H1 (cell line): ENCODE measurements at regions not wholly inside any gene's neighbourhood (a gene's known extent, or its start where the extent isn't known, plus 50 kb on each side); places are given as distances from the start of the nearest gene placed in this dataset.
A peak's percentile ranks its signal among the peaks of the same experiment; 100 is the strongest.

Source experiments
- CTCF ChIA-PET: fragments of 300-600 bp; sonication (Branson Sonifier 250); formaldehyde crosslinking; loops from one replicate; lab custom pipeline; 2021; ENCODE audit not compliant: partially characterized antibody; lab: Charles Lee
- POLR2A ChIA-PET: fragments of 300-600 bp; sonication (Branson Sonifier 250); formaldehyde crosslinking; loops from one replicate; lab custom pipeline; 2021; ENCODE audit warnings: inconsistent platforms; ENCODE audit not compliant: partially characterized antibody; lab: Charles Lee
- DNase-seq, 2 experiments: peaks; one replicate each; pipeline versions ENCODE4 v3.0.0 to v3.0.0-alpha.2; 2010 to 2022; ENCODE audit warnings: low spot score in 2 of 2, low read depth in 1 of 2, mixed read lengths in 1 of 2
- FAIRE-seq: peaks from 2 replicates; lab custom pipeline; 2011; peaks lifted over from hg19 to GRCh38; lab: Jason Lieb, UNC
- H2AFZ ChIP-seq: 2 replicates; pipeline ENCODE4 v1.8.1; 2012; ENCODE audit warnings: low read length, inconsistent platforms
- H2AK5ac ChIP-seq: 2 replicates; pipeline ENCODE4 v1.6.1; 2013; ENCODE audit warnings: low read depth, low read length
- H2BK120ac ChIP-seq: replicated peaks from 2 replicates; pipeline ENCODE3; 2013; ENCODE audit warnings: low read depth, low read length, inconsistent platforms
- H2BK12ac ChIP-seq: 2 replicates; pipeline ENCODE4 v1.6.1; 2013; ENCODE audit warnings: low read depth, low read length
- H2BK15ac ChIP-seq: 2 replicates; pipeline ENCODE4 v1.6.1; 2013; ENCODE audit warnings: low read length
- H2BK20ac ChIP-seq: 2 replicates; pipeline ENCODE4 v1.6.1; 2013; ENCODE audit warnings: low read length
- H2BK5ac ChIP-seq: 2 replicates; pipeline ENCODE4 v1.6.1; 2013; ENCODE audit warnings: low read depth, low read length
- H3K14ac ChIP-seq: 2 replicates; pipeline ENCODE4 v1.6.1; 2013; ENCODE audit warnings: inconsistent platforms; ENCODE audit not compliant: insufficient read length
- H3K18ac ChIP-seq: 2 replicates; pipeline ENCODE4 v1.6.1; 2013; ENCODE audit warnings: low read length; ENCODE audit errors: extremely low read depth
- H3K23ac ChIP-seq: 2 replicates; pipeline ENCODE4 v1.6.1; 2013; ENCODE audit warnings: inconsistent platforms; ENCODE audit not compliant: insufficient read length
- H3K23me2 ChIP-seq: 2 replicates; pipeline ENCODE4 v1.6.1; 2013; ENCODE audit warnings: low read depth, low read length
- H3K27ac ChIP-seq: 2 replicates; pipeline ENCODE4 v1.6.1; 2011; ENCODE audit warnings: low read depth, low read length, inconsistent platforms
- H3K27me3 ChIP-seq, 4 experiments: replicated peaks in 1 of 4; 1 replicate in 1 of 4; 2 replicates in 3 of 4; pipeline versions ENCODE4 v1.6.1 to v1.8.1; 2011 to 2013; ENCODE audit warnings: low read length in 3 of 4, mild to moderate bottlenecking in 3 of 4, inconsistent platforms in 2 of 4, mixed read lengths in 2 of 4, moderate library complexity in 1 of 4; ENCODE audit not compliant: control insufficient read depth in 3 of 4, insufficient read depth in 3 of 4; ENCODE audit errors: extremely low read depth in 1 of 4
- H3K36me3 ChIP-seq, 4 experiments: 2 replicates each; pipeline versions ENCODE4 v1.6.1 to v1.8.1; 2011 to 2013; ENCODE audit warnings: mild to moderate bottlenecking in 4 of 4, low read length in 3 of 4, moderate library complexity in 2 of 4, control low read depth in 1 of 4, inconsistent platforms in 1 of 4; ENCODE audit not compliant: insufficient read depth in 4 of 4, control insufficient read depth in 2 of 4
- H3K4ac ChIP-seq: replicated peaks from 2 replicates; pipeline ENCODE3; 2013; ENCODE audit warnings: low read length, low read depth, mixed read lengths, inconsistent platforms; ENCODE audit not compliant: insufficient read length
- H3K4me1 ChIP-seq, 4 experiments: replicated peaks in 1 of 4; 1 replicate in 1 of 4; 2 replicates in 3 of 4; pipeline versions ENCODE4 v1.6.1 to v1.8.1; 2011 to 2013; ENCODE audit warnings: low read length in 3 of 4, inconsistent platforms in 2 of 4, mixed read lengths in 1 of 4; ENCODE audit not compliant: insufficient read depth in 4 of 4, control insufficient read depth in 3 of 4
- H3K4me2 ChIP-seq, 2 experiments: 2 replicates each; pipeline versions ENCODE4 v1.6.1 to v1.8.1; 2011 to 2013; ENCODE audit warnings: low read depth in 2 of 2, low read length in 2 of 2, control low read depth in 1 of 2, inconsistent platforms in 1 of 2, mild to moderate bottlenecking in 1 of 2; ENCODE audit not compliant: insufficient read depth in 1 of 2
- H3K4me3 ChIP-seq, 4 experiments: fragments of 200-600, 300-600 bp in 1 of 4; sonication (generic), shearing (Covaris generic), sonication (Bioruptor Twin) in 1 of 4; 2 replicates each; pipeline versions ENCODE4 v1.5.1 to v1.8.1; 2011 to 2016; ENCODE audit warnings: low read length in 4 of 4, low read depth in 3 of 4, control low read depth in 2 of 4, inconsistent platforms in 2 of 4, mild to moderate bottlenecking in 2 of 4, mixed read lengths in 1 of 4, moderate library complexity in 1 of 4; ENCODE audit not compliant: insufficient read depth in 2 of 4; ENCODE audit errors: extremely low read depth in 1 of 4
- H3K56ac ChIP-seq: replicated peaks from 2 replicates; pipeline ENCODE3; 2013; ENCODE audit warnings: low read depth, mild to moderate bottlenecking, mixed read lengths, low read length, inconsistent platforms; ENCODE audit not compliant: insufficient read length
- H3K79me1 ChIP-seq: 2 replicates; pipeline ENCODE4 v1.6.1; 2013; ENCODE audit warnings: low read depth, low read length, control low read depth
- H3K79me2 ChIP-seq, 2 experiments: 2 replicates each; pipeline versions ENCODE4 v1.6.1 to v1.8.1; 2012 to 2013; ENCODE audit warnings: low read length in 2 of 2, mild to moderate bottlenecking in 2 of 2, inconsistent platforms in 1 of 2; ENCODE audit not compliant: insufficient read depth in 2 of 2, control insufficient read depth in 1 of 2
- H3K9ac ChIP-seq, 4 experiments: replicated peaks in 1 of 4; 1 replicate in 1 of 4; 2 replicates in 3 of 4; pipeline versions ENCODE4 v1.6.1 to v1.8.1; 2011 to 2013; ENCODE audit warnings: low read depth in 3 of 4, low read length in 3 of 4, control low read depth in 2 of 4, mild to moderate bottlenecking in 2 of 4, moderate library complexity in 2 of 4, inconsistent platforms in 1 of 4; ENCODE audit errors: extremely low read depth in 1 of 4
- H3K9me3 ChIP-seq, 2 experiments: 2 replicates each; pipeline versions ENCODE4 v1.6.1 to v1.8.1; 2012 to 2013; ENCODE audit warnings: mild to moderate bottlenecking in 2 of 2, moderate library complexity in 2 of 2, control low read depth in 1 of 2, inconsistent platforms in 1 of 2, low read depth in 1 of 2, low read length in 1 of 2, mixed read lengths in 1 of 2; ENCODE audit not compliant: insufficient read depth in 2 of 2
- H4K20me1 ChIP-seq, 2 experiments: replicated peaks in 1 of 2; 2 replicates each; pipeline versions ENCODE3 to v1.8.1; 2011 to 2013; ENCODE audit warnings: inconsistent platforms in 2 of 2, low read length in 2 of 2, mild to moderate bottlenecking in 1 of 2; ENCODE audit not compliant: insufficient read depth in 2 of 2, control insufficient read depth in 1 of 2
- H4K5ac ChIP-seq: 2 replicates; pipeline ENCODE4 v1.6.1; 2013; ENCODE audit warnings: low read length, low read depth, mixed read lengths, inconsistent platforms; ENCODE audit not compliant: insufficient read length
- H4K8ac ChIP-seq: 2 replicates; pipeline ENCODE4 v1.8.0; 2013; ENCODE audit warnings: mild to moderate bottlenecking, moderate library complexity, low read length, inconsistent platforms; ENCODE audit not compliant: insufficient read depth; ENCODE audit errors: extremely low read depth
- H4K91ac ChIP-seq: replicated peaks from 2 replicates; pipeline ENCODE3; 2013; ENCODE audit warnings: low read length, mixed read lengths, inconsistent platforms; ENCODE audit not compliant: insufficient read length
- CBX5 ChIP-seq: fragments of 300-800, 300-1000 bp; sonication (generic); IDR thresholded peaks from 2 replicates; pipeline ENCODE4 v1.7.1; 2016; ENCODE audit warnings: antibody characterized with exemption, low read length, low read depth
- TEAD4 ChIP-seq: IDR thresholded peaks from 2 replicates; pipeline ENCODE4 v1.6.1; 2012; ENCODE audit warnings: low read depth, low read length, inconsistent platforms, mixed read lengths
- WGBS, 2 experiments: shearing (Covaris generic) in 1 of 2; methylation state at CpG; one replicate each; pipeline versions ENCODE4 v1.1.6 to v1.1.7; 2013 to 2015; ENCODE audit warnings: low lambda C conversion rate in 2 of 2, mixed read lengths in 2 of 2, inconsistent platforms in 1 of 2, low coverage in 1 of 2, missing lambda C conversion rate in 1 of 2; ENCODE audit not compliant: insufficient replicate concordance in 2 of 2, insufficient coverage in 1 of 2, insufficient read length in 1 of 2; ENCODE audit errors: extremely low coverage in 1 of 2, missing lambda C conversion rate in 1 of 2; 5-methylcytosine and 5-hydroxymethylcytosine counted together
- TF ChIP-seq, protein P1 (sequence below): IDR thresholded peaks from 2 replicates; pipeline ENCODE4 v1.6.1; 2012; ENCODE audit warnings: inconsistent platforms

GRCh38 chr2:118440404-118441098 lies 352.3 kb downstream of the INSIG2 start:
- Histone ChIP-seq H4K5ac (no peak overlapping the region), H3K4ac (no peak overlapping the region), H2BK20ac (no peak overlapping the region), H3K27ac (no peak overlapping the region), H2BK12ac (no peak overlapping the region), H4K20me1 (no peaks in the 10 kb centered on the region), H3K14ac (no peak overlapping the region), H3K9me3 (no peaks in the 10 kb centered on the region), H3K79me1 (no peaks in the 10 kb centered on the region), H2BK120ac (no peak overlapping the region), H3K23ac (no peak overlapping the region), H2AFZ (0 out of 2 replicates have a peak overlapping the region, but pooled peaks have one; percentile 61), H4K91ac (no peak overlapping the region), H3K4me3 (no peak overlapping the region), H3K79me2 (no peaks in the 10 kb centered on the region), H3K4me2 (peak overlapping the region; percentile 12 to 14; a peak in 2 of 4 replicates), H4K8ac (no peak overlapping the region), H2BK5ac (no peak overlapping the region), H3K27me3 (no peaks in the 10 kb centered on the region; a peak in 1 of 7 replicates), H2AK5ac (no peak overlapping the region), H3K23me2 (no peaks in the 10 kb centered on the region), H3K36me3 (no peaks in the 10 kb centered on the region), H3K4me1 (peaks cover 0 to 10% (median 2%) of the 10 kb centered on the region in 4 experiments; a peak in 5 of 7 replicates), H3K9ac (no peak overlapping the region), H2BK15ac (no peak overlapping the region), H3K18ac (no peak overlapping the region), H3K56ac (no peak overlapping the region)
- POLR2A ChIA-PET = interaction anchor here (0.7 to 1.3 kb wide), 2 partner anchors 9 to 31 kb away, joined by 3 to 4 read pairs; no protein-coding TSS in a partner anchor
- FAIRE-seq (no peak), DNase-seq (no peak)
- TF ChIP-seq TEAD4 (0 out of 2 replicates have a peak, but pooled peaks have one; percentile 8), CBX5 (no peak)
- TF ChIP-seq, protein P1, sequence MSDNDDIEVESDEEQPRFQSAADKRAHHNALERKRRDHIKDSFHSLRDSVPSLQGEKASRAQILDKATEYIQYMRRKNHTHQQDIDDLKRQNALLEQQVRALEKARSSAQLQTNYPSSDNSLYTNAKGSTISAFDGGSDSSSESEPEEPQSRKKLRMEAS = no peak
- 71% methylated on average over 5 of the region's 5 CpGs; no CpG with 5 or more reads in 1 of the 2 experiments for WGBS, 2 experiments
- CTCF ChIA-PET = interaction anchor here (0.8 to 1.5 kb wide), 4 partner anchors 9 to 221 kb away, joined by 3 to 4 read pairs (median 3); no protein-coding TSS in a partner anchor
